Fibroblast of skin of left biceps (primary cell): ENCODE measurements at regions not wholly inside any gene's neighbourhood (a gene's known extent, or its start where the extent isn't known, plus 50 kb on each side); places are given as distances from the start of the nearest gene placed in this dataset.

Experiments used
- DNase-seq, 2 experiments: peaks; one replicate each; pipeline ENCODE4 v3.0.0-alpha.2; 2013; ENCODE audit warnings: low read depth in 2 of 2

DNA sequence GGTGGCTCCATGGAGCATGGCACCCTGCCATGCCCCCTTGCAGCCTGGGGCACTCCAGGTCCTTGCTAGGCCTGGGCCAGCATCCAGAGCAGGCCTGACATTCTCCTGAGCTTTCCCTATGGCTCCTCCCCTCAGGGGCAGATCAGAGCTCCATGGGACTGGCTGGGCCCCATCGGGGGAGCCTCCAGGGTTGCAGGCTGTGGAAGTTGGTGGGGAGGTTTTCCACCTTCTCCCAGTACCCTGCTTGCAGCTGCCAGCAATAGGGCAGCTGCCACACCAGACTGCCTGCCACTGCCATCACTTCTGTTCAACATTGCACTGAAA, 75.7 kb upstream of the TP63 start:
- DNase-seq, result no peak

DNA sequence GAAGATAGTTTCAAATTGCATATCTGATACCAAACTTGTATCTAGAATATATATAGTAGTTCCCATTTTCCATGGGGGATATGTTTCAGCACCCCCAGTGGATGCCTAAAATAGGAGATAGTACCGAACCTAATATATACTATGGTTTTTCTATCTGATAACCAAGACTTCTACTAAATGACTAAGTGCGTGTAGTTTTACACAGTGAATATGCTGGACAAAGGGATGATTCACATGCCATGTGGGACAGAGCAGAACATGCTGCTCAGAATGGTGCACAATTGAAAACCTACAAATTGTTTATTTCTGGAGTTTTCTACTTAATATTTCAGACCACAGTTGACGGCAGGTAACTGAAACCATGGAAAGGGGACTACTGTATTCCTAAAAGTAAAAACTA, 73.4 kb upstream of the TP63 start:
- DNase-seq, result no peak

GRCh38 chr3:189561256-189561655, 69.9 kb upstream of the TP63 start:
- DNase-seq, result no peak

GRCh38 chr3:189563853-189564563, 67.2 kb upstream of the TP63 start:
- peak; percentile 83 to 84 for DNase-seq

DNA sequence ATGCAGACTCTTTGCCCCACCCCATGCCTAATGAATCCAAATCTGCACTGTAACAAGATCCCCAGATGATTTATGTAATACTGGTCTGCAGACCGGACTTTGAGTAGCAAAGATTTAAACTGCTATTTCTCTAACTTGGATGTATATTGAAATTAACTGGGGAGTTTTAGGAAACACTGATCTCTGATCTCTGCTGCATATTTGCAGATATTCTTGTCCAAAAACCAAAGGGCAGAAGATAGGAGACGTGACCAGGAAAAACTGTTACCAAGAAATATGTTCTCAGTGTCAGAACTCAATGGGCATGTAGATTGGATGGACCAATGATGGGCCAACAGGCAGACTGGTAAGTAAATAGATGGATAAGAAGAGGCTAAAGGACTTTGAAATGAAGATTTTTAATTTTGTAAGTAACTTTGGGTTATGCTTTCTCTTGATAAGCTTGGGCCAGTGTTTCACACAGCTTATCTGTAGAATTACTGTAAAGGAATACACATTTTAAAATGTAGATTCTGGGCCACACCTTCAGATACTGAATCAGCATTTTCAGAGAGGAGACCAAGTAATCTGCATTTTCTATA, 64.5 kb upstream of the TP63 start:
- no peak for DNase-seq

DNA sequence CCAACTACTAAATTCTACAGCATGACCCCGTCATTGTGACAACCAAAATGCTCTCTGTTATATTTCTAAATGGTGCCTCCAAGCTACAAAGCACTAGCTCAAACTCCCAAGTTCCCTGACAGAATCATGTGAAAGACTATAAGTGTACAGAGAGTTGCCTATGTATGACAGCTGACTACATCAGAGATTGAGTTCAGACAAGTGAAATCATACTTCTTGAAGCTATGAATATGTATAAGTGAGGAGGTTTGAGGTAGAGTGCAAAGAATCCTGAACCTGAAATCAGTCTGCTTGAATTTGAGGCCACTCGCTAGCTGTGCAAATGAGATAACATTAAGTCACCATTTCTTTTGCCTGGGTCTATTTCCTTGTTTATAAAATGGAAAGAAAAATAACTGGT, 63.9 kb upstream of the TP63 start:
- DNase-seq, result no peak

- DNase-seq, result no peak
Observed at GRCh38 chr3:189567766-189568420, 63.3 kb upstream of the TP63 start.

- DNase-seq, result no peak
Observed at GRCh38 chr3:189568961-189569360, 62.2 kb upstream of the TP63 start.

DNA sequence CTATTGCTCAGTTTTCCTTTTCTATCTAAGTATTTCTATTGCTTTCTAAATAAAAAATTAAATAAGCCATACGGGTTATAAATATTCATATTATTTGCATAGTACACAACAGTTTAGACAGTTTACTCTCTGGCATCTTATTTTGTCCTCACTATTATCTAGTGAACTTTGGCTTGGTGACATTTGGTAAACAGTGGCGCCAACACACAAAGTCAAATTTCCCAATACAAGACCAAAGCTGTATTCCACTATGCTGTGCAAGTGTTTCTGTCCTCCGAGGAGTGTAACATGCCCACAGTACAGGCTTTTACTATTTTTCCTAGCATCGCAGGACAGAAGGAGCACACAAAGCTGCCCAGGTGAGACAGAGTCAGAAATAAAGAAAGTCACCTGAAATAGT, 61.7 kb upstream of the TP63 start:
- no peak for DNase-seq

- no peak for DNase-seq
Observed at GRCh38 chr3:189570916-189571315, 60.3 kb upstream of the TP63 start.

DNA sequence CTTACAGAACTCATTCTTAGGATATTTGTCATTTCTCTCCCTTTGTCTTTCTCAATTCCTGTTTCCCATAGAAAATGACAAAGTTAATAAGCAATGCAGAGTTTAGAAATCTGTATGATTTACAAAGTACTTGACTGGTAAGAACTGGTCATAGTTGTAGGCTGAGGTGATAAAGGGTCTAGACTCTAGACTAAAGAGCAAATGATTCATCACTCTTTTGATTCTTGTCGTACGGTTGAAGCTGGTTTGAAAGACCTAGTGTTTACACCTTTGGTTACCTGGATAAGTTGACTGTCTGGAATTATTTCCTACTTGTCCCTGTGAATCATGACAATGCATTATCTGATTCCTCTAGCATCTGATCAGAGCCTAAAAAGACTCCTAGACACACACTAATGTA, 58.9 kb upstream of the TP63 start:
- DNase-seq, result no peak

DNA sequence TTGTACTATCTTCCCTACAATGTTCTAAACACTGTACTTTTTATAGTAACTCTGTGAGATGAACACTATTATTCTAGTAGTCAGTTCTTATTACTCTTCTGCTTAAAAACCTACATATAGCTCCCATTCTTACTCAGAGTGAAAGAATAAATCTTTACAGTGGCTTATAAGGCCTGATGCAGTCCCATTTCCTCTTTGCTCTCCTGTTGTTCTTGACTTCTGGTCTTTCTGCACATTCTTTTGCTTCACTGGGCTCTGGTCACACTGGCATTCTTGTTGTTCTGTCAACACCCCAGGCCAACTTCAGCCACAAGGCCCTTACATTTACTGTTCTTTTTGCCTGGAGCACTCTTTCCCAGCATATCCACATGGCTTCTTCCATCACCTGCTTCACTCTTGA, 58.2 kb upstream of the TP63 start:
- DNase-seq, result no peak

DNA sequence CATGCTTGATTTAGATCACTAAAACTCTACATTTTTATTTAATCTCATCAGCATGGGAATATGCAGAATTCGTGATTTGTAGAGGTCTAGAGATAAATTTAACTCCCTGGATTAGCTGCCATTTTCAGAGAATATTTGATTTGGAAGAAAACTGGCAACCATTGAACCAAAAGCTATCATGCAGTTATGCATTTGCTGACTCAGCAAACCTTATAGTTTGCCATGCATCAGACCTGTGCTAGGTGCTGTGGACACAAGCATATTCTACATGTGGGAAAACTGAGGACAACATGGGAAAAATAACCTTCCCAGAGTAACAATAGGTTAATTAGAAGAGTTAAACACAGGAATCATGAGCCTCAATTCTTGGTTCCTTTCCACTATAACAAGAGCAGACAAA, 54.7 kb upstream of the TP63 start:
- no peak for DNase-seq

DNA sequence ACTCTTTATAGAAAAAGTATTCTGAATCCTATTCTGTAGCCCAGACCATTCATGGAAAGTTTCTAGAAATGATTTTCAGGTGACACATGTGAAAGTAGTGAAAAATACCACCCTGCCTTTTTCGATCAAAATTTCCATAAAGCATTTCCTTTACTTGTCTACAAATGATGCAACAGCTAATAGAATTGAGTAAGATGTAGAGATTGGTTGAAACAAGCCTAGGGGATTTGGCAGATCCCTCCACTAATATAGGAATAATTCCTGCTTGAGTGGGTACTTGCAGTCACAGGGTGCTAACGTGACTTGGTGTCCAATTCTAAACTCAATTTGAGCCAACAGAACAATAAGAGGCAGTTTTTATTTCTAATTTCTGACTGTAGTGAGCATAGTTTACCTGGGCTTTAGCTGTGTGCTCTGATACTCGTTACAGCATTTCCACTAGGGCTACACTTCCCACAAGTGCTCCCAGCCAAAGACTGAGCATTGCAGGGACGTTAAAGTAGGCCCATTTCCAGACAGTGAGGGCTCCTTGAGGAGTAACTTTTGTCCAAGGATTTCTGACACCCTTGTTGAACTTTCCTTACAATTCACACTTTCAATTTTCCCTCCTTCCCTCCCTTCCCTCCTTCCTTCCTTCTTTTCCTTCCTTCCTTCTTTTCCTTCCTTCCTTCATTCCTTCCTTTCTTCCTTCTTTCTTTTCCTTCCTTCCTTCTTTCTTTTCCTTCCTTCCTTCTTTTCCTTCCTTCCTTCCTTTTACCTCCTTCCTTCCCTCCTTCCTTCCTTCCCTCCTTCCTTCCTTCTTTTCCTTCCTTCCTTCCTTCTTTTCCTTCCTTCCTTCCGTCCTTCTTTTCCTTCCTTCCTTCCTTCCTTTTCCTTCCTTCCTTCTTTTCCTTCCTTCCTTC, 53.9 kb upstream of the TP63 start:
- no peak for DNase-seq

DNA sequence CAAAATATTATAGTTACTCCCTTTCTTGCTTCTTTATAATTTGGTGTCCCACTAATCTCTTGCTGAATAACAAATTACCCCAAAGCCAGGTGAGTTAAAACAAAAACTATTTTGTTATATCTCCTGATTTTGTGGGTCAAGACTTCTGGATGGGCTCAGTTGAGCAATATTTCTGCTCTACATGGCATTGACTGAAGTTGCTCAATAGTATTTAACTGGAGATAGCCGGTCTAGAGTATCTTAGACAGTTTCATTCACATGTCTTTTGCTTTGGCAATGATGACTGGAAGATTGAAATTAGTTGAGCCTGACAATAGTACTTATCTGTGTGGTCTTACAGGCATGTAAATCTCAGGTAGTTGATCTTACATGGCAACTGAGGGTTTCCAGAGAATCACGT, 51.0 kb upstream of the TP63 start:
- DNase-seq, result no peak
